Neural progenitor cell (in vitro differentiated cells): ENCODE measurements at regions not wholly inside any gene's neighbourhood (a gene's known extent, or its start where the extent isn't known, plus 50 kb on each side); places are given as distances from the start of the nearest gene placed in this dataset.

Experiments used
- EZH2phosphoT487 ChIP-seq: fragments of 200-600 bp; sonication (generic); IDR thresholded peaks from 2 replicates; pipeline ENCODE4 v1.6.1; 2017; ENCODE audit warnings: antibody characterized with exemption
- TF ChIP-seq, protein P1 (sequence below): fragments of 200-600 bp; sonication (generic); IDR thresholded peaks from 2 replicates; pipeline ENCODE4 v1.5.1; 2017; ENCODE audit warnings: antibody characterized with exemption, mild to moderate bottlenecking

DNA sequence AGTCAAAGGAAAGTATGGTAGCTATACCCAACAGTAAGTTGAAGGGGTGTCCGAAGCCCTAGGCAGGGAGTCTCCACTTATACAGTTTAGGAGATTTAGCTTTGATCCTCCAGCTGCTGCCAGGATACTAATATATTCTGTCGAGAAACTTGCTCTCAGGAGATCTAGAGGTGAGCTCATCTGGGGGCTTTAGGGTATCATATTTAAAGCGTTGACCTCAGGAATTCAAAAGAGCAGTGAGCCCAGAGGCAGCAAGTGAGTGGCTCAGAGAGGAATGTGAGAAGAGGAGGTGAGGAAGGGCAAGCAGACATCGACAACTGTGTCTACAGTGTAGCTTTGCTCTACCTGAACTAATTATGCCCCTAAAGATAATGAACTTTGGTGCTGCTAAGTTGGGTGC, 245.1 kb upstream of the LRTM1 start:
- TF ChIP-seq, protein P1, sequence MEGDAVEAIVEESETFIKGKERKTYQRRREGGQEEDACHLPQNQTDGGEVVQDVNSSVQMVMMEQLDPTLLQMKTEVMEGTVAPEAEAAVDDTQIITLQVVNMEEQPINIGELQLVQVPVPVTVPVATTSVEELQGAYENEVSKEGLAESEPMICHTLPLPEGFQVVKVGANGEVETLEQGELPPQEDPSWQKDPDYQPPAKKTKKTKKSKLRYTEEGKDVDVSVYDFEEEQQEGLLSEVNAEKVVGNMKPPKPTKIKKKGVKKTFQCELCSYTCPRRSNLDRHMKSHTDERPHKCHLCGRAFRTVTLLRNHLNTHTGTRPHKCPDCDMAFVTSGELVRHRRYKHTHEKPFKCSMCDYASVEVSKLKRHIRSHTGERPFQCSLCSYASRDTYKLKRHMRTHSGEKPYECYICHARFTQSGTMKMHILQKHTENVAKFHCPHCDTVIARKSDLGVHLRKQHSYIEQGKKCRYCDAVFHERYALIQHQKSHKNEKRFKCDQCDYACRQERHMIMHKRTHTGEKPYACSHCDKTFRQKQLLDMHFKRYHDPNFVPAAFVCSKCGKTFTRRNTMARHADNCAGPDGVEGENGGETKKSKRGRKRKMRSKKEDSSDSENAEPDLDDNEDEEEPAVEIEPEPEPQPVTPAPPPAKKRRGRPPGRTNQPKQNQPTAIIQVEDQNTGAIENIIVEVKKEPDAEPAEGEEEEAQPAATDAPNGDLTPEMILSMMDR, result no peak
- no peak for TF ChIP-seq EZH2phosphoT487
